ENCODE measurements at regions not wholly inside any gene's neighbourhood (a gene's known extent, or its start where the extent isn't known, plus 50 kb on each side); places are given as distances from the start of the nearest gene placed in this dataset.
"Not testable (repeated sequence)": the region's sequence is repeated elsewhere in the genome, so short reads cannot be mapped to it uniquely, and the experiment has no call there.

- no peak for DNase-seq (ENCODE audit: low read depth)
- no peak for TF ChIP-seq CTCF (conservative IDR thresholded peaks at IDR 0.05; ENCODE audit: control insufficient read depth, insufficient read depth, low read depth, low read length)
- no peak overlapping the region for H3K4me3 ChIP-seq (ENCODE audit: control insufficient read depth, low read depth, low read length)
Measured at GRCh38 chr12:74595696-74596095, 58.1 kb downstream of the ATXN7L3B start.

- TF ChIP-seq CTCF (conservative IDR thresholded peaks at IDR 0.05; ENCODE audit: control insufficient read depth, insufficient read depth, low read depth, low read length) = no peak
- H3K4me3 ChIP-seq (ENCODE audit: control insufficient read depth, low read depth, low read length) = no peak overlapping the region
- no peak for DNase-seq (ENCODE audit: low read depth)
Measured at GRCh38 chr12:74598819-74599218, 61.2 kb downstream of the ATXN7L3B start.

GRCh38 chr12:74599932-74600331, 62.3 kb downstream of the ATXN7L3B start:
- DNase-seq (ENCODE audit: low read depth) = no peak
- no peak for TF ChIP-seq CTCF (conservative IDR thresholded peaks at IDR 0.05; ENCODE audit: control insufficient read depth, insufficient read depth, low read depth, low read length)
- H3K4me3 ChIP-seq (ENCODE audit: control insufficient read depth, low read depth, low read length) = no peak overlapping the region

GRCh38 chr12:74600817-74601216, 63.2 kb downstream of the ATXN7L3B start:
- not testable (repeated sequence) for H3K4me3 ChIP-seq (ENCODE audit: control insufficient read depth, low read depth, low read length); DNase-seq (ENCODE audit: low read depth)

GRCh38 chr12:74602881-74603672, 65.4 kb downstream of the ATXN7L3B start:
- DNase-seq (ENCODE audit: low read depth) = no peak
- TF ChIP-seq CTCF (conservative IDR thresholded peaks at IDR 0.05; ENCODE audit: control insufficient read depth, insufficient read depth, low read depth, low read length) = no peak
- no peak overlapping the region for H3K4me3 ChIP-seq (ENCODE audit: control insufficient read depth, low read depth, low read length)

GRCh38 chr12:74608231-74608775, 70.7 kb downstream of the ATXN7L3B start:
- TF ChIP-seq CTCF (conservative IDR thresholded peaks at IDR 0.05; ENCODE audit: control insufficient read depth, insufficient read depth, low read depth, low read length) = no peak
- H3K4me3 ChIP-seq (ENCODE audit: control insufficient read depth, low read depth, low read length) = no peak overlapping the region
- no peak for DNase-seq (ENCODE audit: low read depth)

GRCh38 chr12:74610711-74611110, 73.1 kb downstream of the ATXN7L3B start:
- no peak for DNase-seq (ENCODE audit: low read depth)
- H3K4me3 ChIP-seq (ENCODE audit: control insufficient read depth, low read depth, low read length) = no peak overlapping the region
- TF ChIP-seq CTCF (conservative IDR thresholded peaks at IDR 0.05; ENCODE audit: control insufficient read depth, insufficient read depth, low read depth, low read length) = no peak
